ENCODE measurements at regions not wholly inside any gene's neighbourhood (a gene's known extent, or its start where the extent isn't known, plus 50 kb on each side); places are given as distances from the start of the nearest gene placed in this dataset.

DNA sequence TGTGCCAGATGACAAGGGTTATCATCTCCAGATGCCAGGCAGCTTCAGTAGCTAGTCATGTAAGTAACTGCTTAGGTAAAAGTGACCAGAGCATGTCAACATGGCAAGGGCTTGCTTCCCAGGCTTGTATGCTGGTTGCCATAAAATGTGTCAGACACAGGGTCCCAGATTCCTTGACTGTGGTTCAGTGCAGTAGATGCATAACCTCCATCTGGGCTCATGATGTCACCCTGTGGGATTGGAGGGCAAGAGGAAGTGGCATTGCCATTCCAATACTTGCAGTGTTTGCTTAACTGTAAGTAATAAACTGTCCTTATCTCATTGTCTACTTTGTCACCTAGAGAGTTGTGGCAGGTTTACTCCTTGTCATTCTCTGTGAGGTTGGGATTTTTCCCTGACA, 226.8 kb downstream of the PCDH17 start:
- no peak for TF ChIP-seq CTCF (conservative IDR thresholded peaks at IDR 0.05)
- no peak for TF ChIP-seq EZH2 (IDR thresholded peaks at IDR 0.05; ENCODE audit: low read depth)
